ENCODE measurements at regions not wholly inside any gene's neighbourhood (a gene's known extent, or its start where the extent isn't known, plus 50 kb on each side); places are given as distances from the start of the nearest gene placed in this dataset.

DNA sequence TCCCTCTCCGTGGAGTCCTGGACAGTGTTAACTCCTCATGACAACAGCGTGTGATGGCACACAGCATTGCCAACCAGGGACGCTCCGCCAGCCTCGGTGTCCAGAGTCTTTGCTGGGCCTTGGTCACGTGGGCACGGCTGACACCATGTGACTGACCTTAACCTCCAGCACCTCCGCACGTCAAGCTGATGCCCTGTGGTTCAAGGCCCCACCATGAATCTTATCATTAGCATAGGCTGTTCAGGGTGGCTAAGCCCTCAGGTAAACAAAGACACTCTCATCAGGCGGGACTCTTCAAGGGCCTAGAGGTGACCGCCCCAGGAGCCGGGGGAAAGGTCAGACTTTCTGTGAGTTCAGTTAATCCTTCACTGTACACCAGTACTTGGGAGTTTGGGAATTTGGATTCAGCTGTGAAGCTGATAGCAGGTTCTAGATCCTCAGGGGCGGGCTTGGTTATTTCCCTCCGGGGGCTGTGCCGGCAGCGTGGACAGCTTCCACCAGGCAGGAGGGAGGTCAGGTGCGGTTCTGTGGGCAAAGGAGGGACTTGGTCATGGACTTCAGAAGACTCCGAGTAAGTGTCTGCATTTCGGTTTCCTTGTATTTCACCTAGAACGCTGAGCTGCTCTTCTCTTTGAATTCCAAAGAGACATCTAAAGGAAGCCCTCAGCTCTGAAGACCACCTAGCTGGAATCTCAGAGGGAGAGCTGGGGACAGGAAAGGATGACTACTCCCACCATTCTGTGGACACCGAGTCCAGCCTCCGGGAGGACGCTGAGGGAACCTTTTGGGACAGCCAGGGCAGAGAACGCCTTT, 195.5 kb upstream of the CIBAR2 start:
- no peaks in the 10 kb centered on the region for H3K9me3 ChIP-seq (replicated peaks in 1 of 2; ENCODE audit: control insufficient read depth in 1 of 2, insufficient read depth in 1 of 2, low read length in 2 of 2)
- TF ChIP-seq CTCF (IDR thresholded peaks at IDR 0.05), result no peak
- Mint-ChIP-seq H3K27me3 (ENCODE audit: low read depth in 3 of 3) (peaks cover 5 to 23% (median 19%) of the 10 kb centered on the region in 3 donors), H3K4me3 (no peak overlapping the region), H3K4me1 (peaks cover 73% of the 10 kb centered on the region), H3K9me3 (peaks cover 0 to 2% (median 0%) of the 10 kb centered on the region in 7 donors), H3K36me3 (peaks cover 0 to 5% of the 10 kb centered on the region in 2 donors), H3K27ac (peak overlapping the region in 3 of 7 donors; percentile 18 to 75 (median 24))
- no peaks in the 10 kb centered on the region for H3K36me3 ChIP-seq (replicated peaks in 1 of 2; ENCODE audit: control insufficient read depth in 1 of 2, insufficient read depth in 2 of 2, low read length in 2 of 2)
- 80% methylated on average over 17 of the region's 24 CpGs for WGBS (ENCODE audit: insufficient coverage)
- no peaks in the 10 kb centered on the region for H4K20me1 ChIP-seq (ENCODE audit: insufficient read depth, low read length)
- H3K27ac ChIP-seq (ENCODE audit: low read depth in 1 of 2, low read length in 2 of 2), result peak overlapping the region in 1 of 2 donors; percentile 61
- H3K27me3 ChIP-seq (ENCODE audit: control insufficient read depth in 2 of 2, insufficient read depth in 2 of 2, low read length in 2 of 2), result peaks cover 0 to 6% of the 10 kb centered on the region in 2 donors
- no peak overlapping the region for H3K9ac ChIP-seq (ENCODE audit: insufficient read depth, low read length, poor library complexity, severe bottlenecking)
- H3K4me3 ChIP-seq (replicated peaks in 1 of 3; ENCODE audit: low read depth in 2 of 3, low read length in 3 of 3), result peak overlapping the region in 1 of 3 experiments; percentile 52
- no peak for DNase-seq
- H3K4me1 ChIP-seq (ENCODE audit: control insufficient read depth in 1 of 2, insufficient read depth in 2 of 2, low read length in 2 of 2), result peaks cover 78 to 87% of the 10 kb centered on the region in 2 donors
- H3K4me2 ChIP-seq (replicated peaks; ENCODE audit: extremely low read depth, low read length, poor library complexity, severe bottlenecking), result peak overlapping the region; percentile 77
- no peaks in the 10 kb centered on the region for H3K79me2 ChIP-seq (ENCODE audit: insufficient read depth, low read length)
- peak overlapping the region; percentile 44 for H2AFZ ChIP-seq (ENCODE audit: insufficient read depth, low read depth, low read length, poor library complexity, severe bottlenecking)
- intact Hi-C loops (cut with micrococcal nuclease), result loop anchor here (10.0 kb wide), 2 partner anchors 247 to 307 kb away; partner anchors contain the start of gene GSE1 (in 2 of the 2)

- no peaks in the 10 kb centered on the region for H3K36me3 ChIP-seq (replicated peaks in 1 of 2; ENCODE audit: control insufficient read depth in 1 of 2, insufficient read depth in 2 of 2, low read length in 2 of 2)
- peaks cover 0 to 8% of the 10 kb centered on the region in 2 donors for H3K27me3 ChIP-seq (ENCODE audit: control insufficient read depth in 2 of 2, insufficient read depth in 2 of 2, low read length in 2 of 2)
- peak overlapping the region; percentile 80 for H2AFZ ChIP-seq (ENCODE audit: insufficient read depth, low read depth, low read length, poor library complexity, severe bottlenecking)
- H3K27ac ChIP-seq (ENCODE audit: low read depth in 1 of 2, low read length in 2 of 2), result peak overlapping the region in 1 of 2 donors; percentile 61
- no peaks in the 10 kb centered on the region for H3K9me3 ChIP-seq (replicated peaks in 1 of 2; ENCODE audit: control insufficient read depth in 1 of 2, insufficient read depth in 1 of 2, low read length in 2 of 2)
- peak; percentile 35 to 59 (median 37) for DNase-seq
- Mint-ChIP-seq H3K36me3 (peaks cover 0 to 5% of the 10 kb centered on the region in 2 donors), H3K27me3 (ENCODE audit: low read depth in 3 of 3) (peaks cover 5 to 25% (median 25%) of the 10 kb centered on the region in 3 donors), H3K27ac (peak overlapping the region in 5 of 7 donors; percentile 63 to 86 (median 69)), H3K4me3 (peak overlapping the region; percentile 67 to 78), H3K9me3 (peaks cover 0 to 2% (median 0%) of the 10 kb centered on the region in 7 donors), H3K4me1 (peaks cover 67% of the 10 kb centered on the region)
- H4K20me1 ChIP-seq (ENCODE audit: insufficient read depth, low read length), result no peaks in the 10 kb centered on the region
- H3K4me2 ChIP-seq (replicated peaks; ENCODE audit: extremely low read depth, low read length, poor library complexity, severe bottlenecking), result peak overlapping the region; percentile 77
- H3K4me1 ChIP-seq (ENCODE audit: control insufficient read depth in 1 of 2, insufficient read depth in 2 of 2, low read length in 2 of 2), result peaks cover 69 to 77% of the 10 kb centered on the region in 2 donors
- intact Hi-C loops (cut with micrococcal nuclease), result loop anchor here (10.0 kb wide), 2 partner anchors 246 to 306 kb away; partner anchors contain the start of gene GSE1 (in 2 of the 2)
- no peak for TF ChIP-seq CTCF (IDR thresholded peaks at IDR 0.05)
- no peak overlapping the region for H3K9ac ChIP-seq (ENCODE audit: insufficient read depth, low read length, poor library complexity, severe bottlenecking)
- H3K4me3 ChIP-seq (replicated peaks in 1 of 3; ENCODE audit: low read depth in 2 of 3, low read length in 3 of 3), result peak overlapping the region in 1 of 3 experiments; percentile 70
- 11% methylated on average over 11 of the region's 17 CpGs for WGBS (ENCODE audit: insufficient coverage)
- no peaks in the 10 kb centered on the region for H3K79me2 ChIP-seq (ENCODE audit: insufficient read depth, low read length)
These were observed 196.6 kb upstream of the CIBAR2 start for GRCh38 chr16:85308611-85309540.

Measured in CD14-positive monocyte (primary cell).